ENCODE measurements at regions not wholly inside any gene's neighbourhood (a gene's known extent, or its start where the extent isn't known, plus 50 kb on each side); places are given as distances from the start of the nearest gene placed in this dataset.

DNA sequence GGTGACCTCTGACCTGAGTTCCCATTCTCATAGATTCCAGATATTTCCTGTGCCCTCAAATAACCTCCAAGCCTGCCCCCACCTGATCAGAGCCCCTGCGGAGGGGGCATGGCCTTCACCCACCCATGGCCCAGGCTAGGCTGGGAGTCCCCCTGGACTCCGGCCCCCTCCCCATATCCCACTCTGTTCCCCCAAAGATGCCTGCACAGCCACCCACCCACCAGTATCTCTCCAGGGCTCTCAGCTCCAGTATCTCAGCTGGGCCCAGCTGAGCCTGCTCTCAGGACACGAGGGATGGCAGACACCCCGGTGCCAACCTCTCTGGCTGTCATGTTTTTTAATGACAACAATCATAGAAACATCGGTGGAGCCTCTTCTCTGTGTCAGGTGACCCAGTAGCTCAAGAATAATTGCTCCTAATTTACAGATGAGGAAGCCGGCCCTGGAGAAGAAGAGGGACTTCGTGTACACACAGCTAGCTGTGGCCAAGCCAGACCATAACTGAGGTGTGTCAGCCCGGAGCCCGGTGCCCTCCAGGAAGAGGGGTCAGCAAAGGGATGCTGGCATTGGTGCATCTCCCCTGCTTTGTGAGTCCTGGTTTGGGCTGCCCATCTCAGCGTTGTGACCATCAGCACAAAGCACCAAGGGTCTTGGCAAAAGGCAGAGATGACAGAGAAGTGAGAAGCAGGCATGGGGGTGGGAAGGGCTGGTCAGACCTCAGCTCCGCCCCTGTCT lies 84.4 kb downstream of the SDC1 start:
- Histone ChIP-seq H3K36me3 (ENCODE audit: low read length) (no peaks in the 10 kb centered on the region), H3K9me2 (replicated peaks; ENCODE audit: insufficient read depth, low read length) (no peaks in the 10 kb centered on the region), H4K20me1 (ENCODE audit: low read depth, low read length) (no peaks in the 10 kb centered on the region), H3K27ac (ENCODE audit: low read depth, low read length) (no peak overlapping the region), H3K27me3 (ENCODE audit: low read length) (no peaks in the 10 kb centered on the region), H3K4me2 (ENCODE audit: low read depth, low read length, poor library complexity, severe bottlenecking) (no peak overlapping the region), H3K9ac (ENCODE audit: low read length) (no peak overlapping the region), H2AFZ (ENCODE audit: low read depth, low read length, severe bottlenecking) (no peak overlapping the region), H3K79me2 (ENCODE audit: insufficient read depth, low read length) (no peaks in the 10 kb centered on the region), H3K4me3 (ENCODE audit: insufficient read depth, low read length, poor library complexity, severe bottlenecking) (no peak overlapping the region), H3F3A (ENCODE audit: insufficient read depth) (no peaks in the 10 kb centered on the region), H3K9me3 (ENCODE audit: insufficient read depth, low read length) (no peaks in the 10 kb centered on the region)
- no peak for TF ChIP-seq EZH2phosphoT487 (conservative IDR thresholded peaks at IDR 0.05; ENCODE audit: low read length)
- TF ChIP-seq CTCF (IDR thresholded peaks at IDR 0.05; ENCODE audit: insufficient read depth, low read length, poor library complexity, severe bottlenecking): no peak

DNA sequence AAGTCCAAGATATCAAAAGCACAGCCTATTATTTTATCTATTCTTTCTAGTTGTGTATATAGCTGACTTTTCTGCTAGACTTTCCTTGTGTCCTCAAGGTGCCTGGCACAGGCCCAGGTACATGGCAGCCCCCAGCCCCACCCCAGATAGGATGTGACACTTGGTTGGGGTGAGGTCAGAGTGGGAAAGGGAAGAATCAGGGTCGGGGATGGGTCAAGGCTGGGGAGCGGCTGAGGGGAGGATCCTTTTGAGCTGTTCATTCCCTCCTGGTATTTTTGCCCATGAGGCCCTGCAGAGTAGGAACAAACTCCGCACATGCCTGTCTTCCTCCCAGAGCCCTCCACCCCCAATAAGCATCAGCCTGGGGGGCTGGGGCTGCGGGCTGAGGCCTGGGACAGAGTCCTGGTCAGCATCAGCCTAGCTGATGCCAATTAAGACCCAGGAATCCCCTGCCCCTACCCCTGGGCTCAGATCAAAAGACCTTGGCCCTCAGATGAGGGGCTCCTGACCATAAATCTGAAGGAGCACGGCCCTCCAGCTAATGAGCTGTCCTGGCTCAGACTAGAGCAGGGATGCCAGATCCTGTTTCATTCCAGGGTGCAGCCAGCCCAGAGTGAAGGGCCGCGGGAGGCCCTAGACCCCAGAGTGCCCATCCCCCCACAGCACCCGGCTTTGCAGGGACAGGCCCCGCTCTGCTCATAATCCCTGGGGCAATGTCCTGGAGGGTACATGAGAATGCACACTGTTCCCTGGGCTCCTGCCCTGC lies 85.3 kb downstream of the SDC1 start:
- no peaks in the 10 kb centered on the region for H3K9me3 ChIP-seq (ENCODE audit: insufficient read depth, low read length)
- H2AFZ ChIP-seq (ENCODE audit: low read depth, low read length, severe bottlenecking): no peak overlapping the region
- H3K4me3 ChIP-seq (ENCODE audit: insufficient read depth, low read length, poor library complexity, severe bottlenecking): no peak overlapping the region
- H3K4me2 ChIP-seq (ENCODE audit: low read depth, low read length, poor library complexity, severe bottlenecking): no peak overlapping the region
- TF ChIP-seq CTCF (IDR thresholded peaks at IDR 0.05; ENCODE audit: insufficient read depth, low read length, poor library complexity, severe bottlenecking): no peak
- TF ChIP-seq EZH2phosphoT487 (conservative IDR thresholded peaks at IDR 0.05; ENCODE audit: low read length): no peak
- H3K36me3 ChIP-seq (ENCODE audit: low read length): no peaks in the 10 kb centered on the region
- no peaks in the 10 kb centered on the region for H3K27me3 ChIP-seq (ENCODE audit: low read length)
- H4K20me1 ChIP-seq (ENCODE audit: low read depth, low read length): no peaks in the 10 kb centered on the region
- H3K79me2 ChIP-seq (ENCODE audit: insufficient read depth, low read length): no peaks in the 10 kb centered on the region
- H3K27ac ChIP-seq (ENCODE audit: low read depth, low read length): no peak overlapping the region
- H3K9ac ChIP-seq (ENCODE audit: low read length): no peak overlapping the region
- H3F3A ChIP-seq (ENCODE audit: insufficient read depth): no peaks in the 10 kb centered on the region
- H3K9me2 ChIP-seq (replicated peaks; ENCODE audit: insufficient read depth, low read length): no peaks in the 10 kb centered on the region

GRCh38 chr2:20138696-20139095 lies 86.2 kb downstream of the SDC1 start:
- H3K9me3 ChIP-seq (ENCODE audit: insufficient read depth, low read length): no peaks in the 10 kb centered on the region
- TF ChIP-seq EZH2phosphoT487 (conservative IDR thresholded peaks at IDR 0.05; ENCODE audit: low read length) (no peak), CTCF (IDR thresholded peaks at IDR 0.05; ENCODE audit: insufficient read depth, low read length, poor library complexity, severe bottlenecking) (no peak)

More at GRCh38 chr2:20138696-20139095, 86.2 kb downstream of the SDC1 start:
- Histone ChIP-seq H3K27me3 (ENCODE audit: low read length) (no peaks in the 10 kb centered on the region), H3K9me2 (replicated peaks; ENCODE audit: insufficient read depth, low read length) (no peaks in the 10 kb centered on the region), H3K4me2 (ENCODE audit: low read depth, low read length, poor library complexity, severe bottlenecking) (no peak overlapping the region), H3K36me3 (ENCODE audit: low read length) (no peaks in the 10 kb centered on the region), H3K4me3 (ENCODE audit: insufficient read depth, low read length, poor library complexity, severe bottlenecking) (no peak overlapping the region), H3F3A (ENCODE audit: insufficient read depth) (no peaks in the 10 kb centered on the region), H3K79me2 (ENCODE audit: insufficient read depth, low read length) (no peaks in the 10 kb centered on the region), H3K27ac (ENCODE audit: low read depth, low read length) (no peak overlapping the region), H2AFZ (ENCODE audit: low read depth, low read length, severe bottlenecking) (no peak overlapping the region), H3K9ac (ENCODE audit: low read length) (no peak overlapping the region), H4K20me1 (ENCODE audit: low read depth, low read length) (no peaks in the 10 kb centered on the region)

All from SU-DHL-6 (cell line).